K562 (cell line): ENCODE measurements at regions not wholly inside any gene's neighbourhood (a gene's known extent, or its start where the extent isn't known, plus 50 kb on each side); places are given as distances from the start of the nearest gene placed in this dataset.

Source experiments
- ATAC-seq: fragments of 200-7000 bp; cut with Tn5 transposase; 3 replicates; pipeline ENCODE4 v1.9.1; 2020; ENCODE audit warnings: moderate library complexity
- BruUV-seq: library from RNA; stranded (reverse); fragments of 400-500 nt; replicated peaks from 2 replicates; lab custom pipeline; 2021; lab: Mats Ljungman, UMichigan
- CTCF ChIA-PET: fragments of 300-600 bp; formaldehyde crosslinking; extraction: SDS; loops from one replicate; lab custom pipeline; 2021; ENCODE audit warnings: low intra/inter-chr PET ratio; lab: Yijun Ruan, JAX
- POLR2A ChIA-PET: fragments of 300-600, 350-650 bp; sonication (Branson Sonifier 250); formaldehyde crosslinking; extraction: SDS; loops from one replicate; lab custom pipeline; 2021; ENCODE audit warnings: antibody characterized with exemption, inconsistent platforms; lab: Yijun Ruan, JAX
- DNase-seq, 4 experiments: peaks; one replicate each; pipeline versions ENCODE4 v3.0.0 to v3.0.0-alpha.2; 2011 to 2018; ENCODE audit warnings: low spot score in 3 of 4, mixed read lengths in 3 of 4; ENCODE audit errors: extremely low read depth in 1 of 4
- FAIRE-seq: peaks from 2 replicates; lab custom pipeline; 2011; peaks lifted over from hg19 to GRCh38; lab: Jason Lieb, UNC
- H2AFZ ChIP-seq: 2 replicates; pipeline ENCODE4 v1.6.0; 2011; ENCODE audit warnings: low read depth, low read length, control low read depth, inconsistent platforms
- H3K27ac ChIP-seq: fragments of 200-600 bp; 3 replicates; pipeline ENCODE4 v1.8.0; 2011; ENCODE audit warnings: low read depth, mild to moderate bottlenecking, control low read depth, inconsistent platforms, low read length, moderate library complexity, mixed read lengths; ENCODE audit errors: extremely low read depth
- H3K27me3 ChIP-seq, 2 experiments: fragments of 300-600 bp in 1 of 2; 2 replicates in 1 of 2; 3 replicates in 1 of 2; pipeline versions ENCODE4 v1.6.0 to v1.8.0; 2011; ENCODE audit warnings: inconsistent platforms in 2 of 2, low read length in 2 of 2, mild to moderate bottlenecking in 1 of 2, mixed read lengths in 1 of 2, moderate library complexity in 1 of 2; ENCODE audit not compliant: control insufficient read depth in 2 of 2, insufficient read depth in 2 of 2
- H3K36me3 ChIP-seq: fragments of 300-600 bp; 3 replicates; pipeline ENCODE4 v1.8.0; 2011; ENCODE audit warnings: mild to moderate bottlenecking, low read length, inconsistent platforms; ENCODE audit not compliant: control insufficient read depth, insufficient read depth
- H3K4me1 ChIP-seq, 2 experiments: fragments of 200-600 bp in 1 of 2; replicated peaks in 1 of 2; 2 replicates in 1 of 2; 3 replicates in 1 of 2; pipeline versions ENCODE4 v1.5.1 to v1.8.0; 2011; ENCODE audit warnings: inconsistent platforms in 2 of 2, low read length in 2 of 2, mild to moderate bottlenecking in 1 of 2, mixed read lengths in 1 of 2, moderate library complexity in 1 of 2; ENCODE audit not compliant: control insufficient read depth in 2 of 2, insufficient read depth in 2 of 2
- H3K4me2 ChIP-seq: 2 replicates; pipeline ENCODE4 v1.6.1; 2011; ENCODE audit warnings: low read length, control low read depth, inconsistent platforms, mixed read lengths; ENCODE audit not compliant: insufficient read depth
- H3K4me3 ChIP-seq: fragments of 200-600 bp; sonication (generic), shearing (Covaris generic); 2 replicates; pipeline ENCODE4 v1.5.1; 2016; ENCODE audit warnings: control low read depth, inconsistent platforms
- H3K79me2 ChIP-seq: fragments of 200-600 bp; 3 replicates; pipeline ENCODE4 v1.8.0; 2011; ENCODE audit warnings: low read length, inconsistent platforms; ENCODE audit not compliant: control insufficient read depth, insufficient read depth
- H3K9ac ChIP-seq, 2 experiments: 2 replicates each; pipeline versions ENCODE4 v1.6.0 to v1.6.1; 2011; ENCODE audit warnings: low read depth in 2 of 2, low read length in 2 of 2, control low read depth in 1 of 2, inconsistent platforms in 1 of 2, mild to moderate bottlenecking in 1 of 2, mixed read lengths in 1 of 2; ENCODE audit not compliant: insufficient read depth in 1 of 2
- H3K9me1 ChIP-seq: one replicate; pipeline ENCODE4 v1.6.0; 2011; ENCODE audit warnings: inconsistent platforms, mild to moderate bottlenecking, low read length, moderate library complexity; ENCODE audit not compliant: control insufficient read depth, insufficient read depth
- H3K9me3 ChIP-seq: replicated peaks from 2 replicates; pipeline ENCODE4 v1.5.1; 2011; ENCODE audit warnings: low read depth, low read length, inconsistent platforms; ENCODE audit not compliant: control insufficient read depth, insufficient read depth
- H4K20me1 ChIP-seq: replicated peaks from 2 replicates; pipeline ENCODE4 v1.6.1; 2011; ENCODE audit warnings: low read length, inconsistent platforms, mixed read lengths; ENCODE audit not compliant: control insufficient read depth, insufficient read depth
- CHD2 ChIP-seq: IDR thresholded peaks from 2 replicates; pipeline ENCODE4 v1.6.1; 2011; ENCODE audit warnings: low read depth, low read length
- GABPA ChIP-seq: fragments of 200-800 bp; sonication (Bioruptor generic); conservative IDR thresholded peaks from 2 replicates; pipeline ENCODE4 v1.6.1; 2016; ENCODE audit warnings: low read depth, missing genetic modification characterization, missing compliant biosample characterization
- HNRNPH1 ChIP-seq: fragments of 200-400 bp; formaldehyde crosslinking; optimal IDR thresholded peaks from 2 replicates; pipeline ENCODE3; 2017; ENCODE audit warnings: low read depth, mild to moderate bottlenecking, low read length, moderate library complexity
- ILF3 ChIP-seq: fragments of 450-650 bp; IDR thresholded peaks from 2 replicates; pipeline ENCODE4 v1.6.1; 2018; ENCODE audit warnings: antibody characterized with exemption, mild to moderate bottlenecking, moderate library complexity, borderline replicate concordance
- NEUROD1 ChIP-seq: fragments of 150-350 bp; IDR thresholded peaks from 2 replicates; pipeline ENCODE4 v1.6.1; 2014; ENCODE audit warnings: borderline replicate concordance, low read length, low read depth; ENCODE audit not compliant: partially characterized antibody
- PYGO2 ChIP-seq: fragments of 450-650 bp; IDR thresholded peaks from 2 replicates; pipeline ENCODE4 v1.6.1; 2016; ENCODE audit warnings: mild to moderate bottlenecking, missing genetic modification characterization, moderate library complexity, missing compliant biosample characterization
- THRAP3 ChIP-seq: fragments of 450-650 bp; IDR thresholded peaks from 2 replicates; pipeline ENCODE4 v1.6.1; 2016; ENCODE audit warnings: mild to moderate bottlenecking, inconsistent platforms, borderline replicate concordance
- XRCC4 ChIP-seq: IDR thresholded peaks from one replicate; pipeline ENCODE4 v1.6.1; 2011; ENCODE audit not compliant: insufficient read depth, insufficient read length; ENCODE audit errors: extremely low read depth
- ZEB2 ChIP-seq: fragments of 450-650 bp; IDR thresholded peaks from 2 replicates; pipeline ENCODE4 v1.6.1; 2016
- ZNF140 ChIP-seq: fragments of 250-450 bp; sonication (Bioruptor Pico); IDR thresholded peaks from 2 replicates; pipeline ENCODE4 v1.8.0; 2021; ENCODE audit warnings: moderate library complexity, mild to moderate bottlenecking, inconsistent platforms
- ZNF174 ChIP-seq: fragments of 250-450 bp; sonication (Bioruptor Pico); IDR thresholded peaks from 2 replicates; pipeline ENCODE4 v1.4.0; 2020; ENCODE audit warnings: mild to moderate bottlenecking
- ZNF408 ChIP-seq: fragments of 250-450 bp; sonication (Bioruptor Pico); IDR thresholded peaks from 2 replicates; pipeline ENCODE4 v1.4.0; 2020; ENCODE audit warnings: low read depth, mild to moderate bottlenecking, moderate library complexity
- in situ Hi-C: fragments of 300-500 bp; cut with MboI; formaldehyde crosslinking; loops from 4 replicates; pipeline ENCODE4 v1.15.0; 2018; ENCODE audit warnings: inconsistent platforms, mixed read lengths
- intact Hi-C: fragments of 100-400 bp; cut with micrococcal nuclease; formaldehyde crosslinking; loops from 2 replicates; pipeline ENCODE4 v1.14.2; 2022
- TF ChIP-seq, protein P1 (sequence below): fragments of 250-450 bp; sonication (Bioruptor Pico); IDR thresholded peaks from 2 replicates; pipeline ENCODE4 v1.5.0; 2021
- TF ChIP-seq, protein P2 (sequence below): fragments of 450-650 bp; IDR thresholded peaks from 2 replicates; pipeline ENCODE4 v1.6.1; 2016; ENCODE audit warnings: low read depth

DNA sequence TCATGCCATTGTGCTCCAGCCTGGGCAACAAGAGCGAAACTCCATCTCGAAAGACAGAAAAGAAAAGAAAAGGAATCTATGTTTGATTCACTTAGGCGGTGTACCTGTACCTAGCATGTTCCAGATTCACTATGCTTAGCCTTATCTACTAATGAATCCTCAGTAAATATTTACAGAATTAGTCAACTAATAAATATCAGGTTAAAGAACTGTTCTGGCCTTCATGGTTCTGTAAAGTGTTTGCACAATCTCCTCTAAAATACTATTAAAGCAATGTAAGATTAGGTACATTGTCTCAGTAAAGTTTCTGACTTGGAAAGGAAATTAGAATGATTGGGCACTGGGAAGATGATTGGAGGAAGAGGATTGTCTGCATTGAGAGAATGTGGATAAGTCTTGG lies 2770.4 kb downstream of the PCDH9 start (continued):
- TF ChIP-seq ZNF140 (CRISPR knock-in tag): no peak

DNA sequence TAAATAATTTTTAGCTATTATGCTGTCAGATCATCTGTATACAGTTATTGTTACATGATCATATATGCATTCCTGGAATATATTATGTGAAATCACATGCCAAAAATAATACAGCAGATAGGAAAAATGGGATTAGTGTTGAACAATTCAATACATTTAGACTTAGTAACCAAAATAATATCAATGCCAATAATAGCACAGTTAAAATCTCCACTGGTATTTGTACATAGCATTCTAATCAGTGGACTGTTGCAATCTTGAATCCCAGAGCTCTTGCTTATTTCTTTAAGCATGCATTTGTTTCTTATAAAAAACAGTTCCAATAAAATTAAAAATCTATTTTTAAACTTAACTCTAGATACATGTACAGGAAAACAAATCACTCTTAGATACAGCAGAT lies 2772.2 kb downstream of the PCDH9 start:
- Histone ChIP-seq H3K27me3 (no peaks in the 10 kb centered on the region), H3K9me3 (no peaks in the 10 kb centered on the region), H3K9ac (no peak overlapping the region), H3K27ac (no peak overlapping the region), H3K4me3 (no peak overlapping the region), H4K20me1 (no peaks in the 10 kb centered on the region), H3K79me2 (no peaks in the 10 kb centered on the region), H3K36me3 (no peaks in the 10 kb centered on the region), H3K4me2 (no peak overlapping the region), H2AFZ (no peak overlapping the region), H3K4me1 (no peaks in the 10 kb centered on the region), H3K9me1 (no peaks in the 10 kb centered on the region)
- ChIA-PET POLR2A (no interaction called here), CTCF (no interaction called here)
- DNase-seq: no peak
- in situ Hi-C loops: no loop called here
- ATAC-seq: no peak
- intact Hi-C loops: no loop called here
- BruUV-seq: no TSS peak
- FAIRE-seq: no peak
- TF ChIP-seq THRAP3: no peak
- TF ChIP-seq HNRNPH1: no peak
- TF ChIP-seq PYGO2 (tag): no peak
- no peak for TF ChIP-seq ZNF174 (CRISPR knock-in tag)
- TF ChIP-seq, protein P1, sequence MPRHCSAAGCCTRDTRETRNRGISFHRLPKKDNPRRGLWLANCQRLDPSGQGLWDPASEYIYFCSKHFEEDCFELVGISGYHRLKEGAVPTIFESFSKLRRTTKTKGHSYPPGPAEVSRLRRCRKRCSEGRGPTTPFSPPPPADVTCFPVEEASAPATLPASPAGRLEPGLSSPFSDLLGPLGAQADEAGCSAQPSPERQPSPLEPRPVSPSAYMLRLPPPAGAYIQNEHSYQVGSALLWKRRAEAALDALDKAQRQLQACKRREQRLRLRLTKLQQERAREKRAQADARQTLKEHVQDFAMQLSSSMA (CRISPR knock-in tag): no peak
- no peak for TF ChIP-seq CHD2
- TF ChIP-seq ILF3: no peak
- TF ChIP-seq XRCC4: no peak
- TF ChIP-seq GABPA (tag): no peak
- TF ChIP-seq ZEB2: no peak
- TF ChIP-seq, protein P2, sequence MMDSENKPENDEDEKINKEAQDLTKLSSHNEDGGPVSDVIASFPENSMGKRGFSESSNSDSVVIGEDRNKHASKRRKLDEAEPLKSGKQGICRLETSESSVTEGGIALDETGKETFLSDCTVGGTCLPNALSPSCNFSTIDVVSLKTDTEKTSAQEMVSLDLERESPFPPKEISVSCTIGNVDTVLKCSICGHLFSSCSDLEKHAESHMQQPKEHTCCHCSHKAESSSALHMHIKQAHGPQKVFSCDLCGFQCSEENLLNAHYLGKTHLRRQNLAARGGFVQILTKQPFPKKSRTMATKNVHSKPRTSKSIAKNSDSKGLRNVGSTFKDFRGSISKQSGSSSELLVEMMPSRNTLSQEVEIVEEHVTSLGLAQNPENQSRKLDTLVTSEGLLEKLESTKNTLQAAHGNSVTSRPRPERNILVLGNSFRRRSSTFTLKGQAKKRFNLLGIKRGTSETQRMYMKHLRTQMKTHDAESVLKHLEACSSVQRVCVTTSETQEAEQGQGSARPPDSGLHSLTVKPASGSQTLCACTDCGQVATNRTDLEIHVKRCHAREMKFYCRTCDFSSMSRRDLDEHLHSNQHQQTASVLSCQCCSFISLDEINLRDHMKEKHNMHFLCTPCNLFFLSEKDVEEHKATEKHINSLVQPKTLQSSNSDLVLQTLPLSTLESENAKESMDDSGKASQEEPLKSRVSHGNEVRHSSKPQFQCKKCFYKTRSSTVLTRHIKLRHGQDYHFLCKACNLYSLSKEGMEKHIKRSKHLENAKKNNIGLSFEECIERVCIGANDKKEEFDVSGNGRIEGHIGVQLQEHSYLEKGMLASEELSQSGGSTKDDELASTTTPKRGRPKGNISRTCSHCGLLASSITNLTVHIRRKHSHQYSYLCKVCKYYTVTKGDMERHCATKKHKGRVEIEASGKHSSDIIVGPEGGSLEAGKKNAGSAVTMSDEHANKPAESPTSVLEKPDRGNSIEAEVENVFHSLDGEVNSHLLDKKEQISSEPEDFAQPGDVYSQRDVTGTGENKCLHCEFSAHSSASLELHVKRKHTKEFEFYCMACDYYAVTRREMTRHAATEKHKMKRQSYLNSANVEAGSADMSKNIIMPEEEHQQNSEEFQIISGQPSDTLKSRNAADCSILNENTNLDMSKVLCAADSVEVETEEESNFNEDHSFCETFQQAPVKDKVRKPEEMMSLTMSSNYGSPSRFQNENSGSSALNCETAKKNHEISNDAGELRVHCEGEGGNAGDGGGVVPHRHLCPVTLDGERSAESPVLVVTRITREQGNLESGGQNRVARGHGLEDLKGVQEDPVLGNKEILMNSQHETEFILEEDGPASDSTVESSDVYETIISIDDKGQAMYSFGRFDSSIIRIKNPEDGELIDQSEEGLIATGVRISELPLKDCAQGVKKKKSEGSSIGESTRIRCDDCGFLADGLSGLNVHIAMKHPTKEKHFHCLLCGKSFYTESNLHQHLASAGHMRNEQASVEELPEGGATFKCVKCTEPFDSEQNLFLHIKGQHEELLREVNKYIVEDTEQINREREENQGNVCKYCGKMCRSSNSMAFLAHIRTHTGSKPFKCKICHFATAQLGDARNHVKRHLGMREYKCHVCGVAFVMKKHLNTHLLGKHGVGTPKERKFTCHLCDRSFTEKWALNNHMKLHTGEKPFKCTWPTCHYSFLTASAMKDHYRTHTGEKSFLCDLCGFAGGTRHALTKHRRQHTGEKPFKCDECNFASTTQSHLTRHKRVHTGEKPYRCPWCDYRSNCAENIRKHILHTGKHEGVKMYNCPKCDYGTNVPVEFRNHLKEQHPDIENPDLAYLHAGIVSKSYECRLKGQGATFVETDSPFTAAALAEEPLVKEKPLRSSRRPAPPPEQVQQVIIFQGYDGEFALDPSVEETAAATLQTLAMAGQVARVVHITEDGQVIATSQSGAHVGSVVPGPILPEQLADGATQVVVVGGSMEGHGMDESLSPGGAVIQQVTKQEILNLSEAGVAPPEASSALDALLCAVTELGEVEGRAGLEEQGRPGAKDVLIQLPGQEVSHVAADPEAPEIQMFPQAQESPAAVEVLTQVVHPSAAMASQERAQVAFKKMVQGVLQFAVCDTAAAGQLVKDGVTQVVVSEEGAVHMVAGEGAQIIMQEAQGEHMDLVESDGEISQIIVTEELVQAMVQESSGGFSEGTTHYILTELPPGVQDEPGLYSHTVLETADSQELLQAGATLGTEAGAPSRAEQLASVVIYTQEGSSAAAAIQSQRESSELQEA: no peak
- no peak for TF ChIP-seq NEUROD1
- no peak for TF ChIP-seq ZNF408 (CRISPR knock-in tag)
